Neural progenitor cell (in vitro differentiated cells): ENCODE measurements at regions not wholly inside any gene's neighbourhood (a gene's known extent, or its start where the extent isn't known, plus 50 kb on each side); places are given as distances from the start of the nearest gene placed in this dataset.
A peak's percentile ranks its signal among the peaks of the same experiment; 100 is the strongest.

Experiments used
- DNase-seq: peaks from one replicate; pipeline ENCODE4 v3.0.0-alpha.2; 2016; ENCODE audit warnings: low spot score
- H2AFZ ChIP-seq: fragments of 200-600 bp; sonication (generic); replicated peaks from 2 replicates; pipeline ENCODE4 v1.6.1; 2016; ENCODE audit warnings: antibody characterized with exemption
- H3F3A ChIP-seq: fragments of 200-600 bp; sonication (generic); 2 replicates; pipeline ENCODE4 v1.6.1; 2016; ENCODE audit warnings: antibody characterized with exemption, low read depth
- H3K27ac ChIP-seq: fragments of 200-600 bp; sonication (generic); 2 replicates; pipeline ENCODE4 v1.5.1; 2016; ENCODE audit warnings: mild to moderate bottlenecking
- H3K27me3 ChIP-seq: fragments of 200-600 bp; sonication (generic); 2 replicates; pipeline ENCODE4 v1.6.1; 2016; ENCODE audit warnings: mild to moderate bottlenecking, moderate library complexity
- H3K36me3 ChIP-seq: fragments of 200-600 bp; sonication (generic); 2 replicates; pipeline ENCODE4 v1.5.1; 2016
- H3K4me1 ChIP-seq: fragments of 200-600 bp; sonication (generic); 2 replicates; pipeline ENCODE4 v1.6.1; 2016; ENCODE audit warnings: mixed run types
- H3K4me2 ChIP-seq: fragments of 200-600 bp; sonication (generic); 2 replicates; pipeline ENCODE4 v1.6.1; 2016
- H3K4me3 ChIP-seq: fragments of 200-600 bp; sonication (generic); 2 replicates; pipeline ENCODE4 v1.5.1; 2016
- H3K79me2 ChIP-seq: fragments of 200-600 bp; sonication (generic); 2 replicates; pipeline ENCODE4 v1.6.1; 2016; ENCODE audit warnings: low read depth
- H3K9ac ChIP-seq: fragments of 200-600 bp; sonication (generic); 2 replicates; pipeline ENCODE4 v1.6.1; 2016
- H3K9me3 ChIP-seq: fragments of 200-600 bp; sonication (generic); 2 replicates; pipeline ENCODE4 v1.5.1; 2016; ENCODE audit warnings: low read depth
- H4K20me1 ChIP-seq: fragments of 200-600 bp; sonication (generic); 2 replicates; pipeline ENCODE4 v1.6.1; 2016; ENCODE audit warnings: low read depth
- H3K27ac Mint-ChIP-seq: 3 replicates; pipeline ENCODE4 v1.8.0; 2021; ENCODE audit warnings: mixed read lengths
- H3K27me3 Mint-ChIP-seq: 2 replicates; pipeline ENCODE4 v1.8.0; 2022; ENCODE audit warnings: low read depth, mild to moderate bottlenecking, inconsistent platforms, moderate library complexity, mixed read lengths; ENCODE audit not compliant: insufficient read depth
- H3K36me3 Mint-ChIP-seq: 3 replicates; pipeline ENCODE4 v1.8.0; 2021; ENCODE audit warnings: mixed read lengths
- H3K4me1 Mint-ChIP-seq: 3 replicates; pipeline ENCODE4 v1.8.0; 2021; ENCODE audit warnings: mixed read lengths
- H3K4me3 Mint-ChIP-seq: 3 replicates; pipeline ENCODE4 v1.8.0; 2021; ENCODE audit warnings: mild to moderate bottlenecking, moderate library complexity, mixed read lengths
- H3K9me3 Mint-ChIP-seq: 3 replicates; pipeline ENCODE4 v1.8.0; 2020; ENCODE audit warnings: mixed read lengths
- EZH2 ChIP-seq: fragments of 200-600 bp; sonication (generic); IDR thresholded peaks from 2 replicates; pipeline ENCODE4 v1.6.1; 2017; ENCODE audit warnings: antibody characterized with exemption, mild to moderate bottlenecking, moderate library complexity
- EZH2phosphoT487 ChIP-seq: fragments of 200-600 bp; sonication (generic); IDR thresholded peaks from 2 replicates; pipeline ENCODE4 v1.6.1; 2017; ENCODE audit warnings: antibody characterized with exemption
- TF ChIP-seq, protein P1 (sequence below): fragments of 200-600 bp; sonication (generic); IDR thresholded peaks from 2 replicates; pipeline ENCODE4 v1.5.1; 2017; ENCODE audit warnings: antibody characterized with exemption, mild to moderate bottlenecking

DNA sequence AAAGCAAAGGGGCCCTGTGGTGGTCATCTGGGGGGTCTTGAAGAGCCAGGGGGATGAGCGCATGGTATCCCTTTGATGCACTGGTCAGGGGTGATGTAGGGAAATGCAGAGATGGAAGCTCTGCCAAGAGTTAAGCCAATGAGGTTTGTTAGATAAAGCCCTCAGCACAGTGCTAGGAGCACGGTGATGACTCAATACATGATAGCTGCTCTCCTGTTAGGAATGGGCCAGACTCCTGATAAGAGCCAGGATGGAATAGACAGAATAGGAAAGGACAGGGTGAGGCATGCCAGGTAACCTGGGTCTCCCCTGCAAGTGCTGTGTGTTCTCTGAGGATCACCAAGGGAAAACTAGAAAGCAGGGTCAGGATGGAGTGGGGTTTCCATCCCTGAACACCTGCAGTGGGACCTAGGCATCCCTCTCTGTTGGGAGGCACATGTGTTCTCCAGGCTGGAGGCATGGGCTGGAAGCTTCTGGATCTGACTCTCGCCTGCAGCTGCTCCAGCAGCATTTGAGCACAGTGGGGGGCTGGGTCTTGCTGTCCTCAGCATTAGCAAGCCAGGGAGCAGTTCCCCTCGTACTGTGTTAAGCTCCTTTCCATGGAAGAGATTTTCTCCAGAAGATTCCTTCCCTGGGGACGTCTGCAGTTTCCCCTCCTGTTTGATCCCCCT lies 71.8 kb upstream of the TIAM2 start:
- Mint-ChIP-seq H3K27ac (peak overlapping the region; percentile 46), H3K4me1 (peaks cover 18% of the 10 kb centered on the region), H3K9me3 (no peaks in the 10 kb centered on the region), H3K27me3 (peaks cover 5% of the 10 kb centered on the region), H3K4me3 (no peak overlapping the region), H3K36me3 (no peaks in the 10 kb centered on the region)
- DNase-seq, result peak; percentile 43
- no peak overlapping the region for H2AFZ ChIP-seq
- no peak for TF ChIP-seq EZH2
- TF ChIP-seq, protein P1, sequence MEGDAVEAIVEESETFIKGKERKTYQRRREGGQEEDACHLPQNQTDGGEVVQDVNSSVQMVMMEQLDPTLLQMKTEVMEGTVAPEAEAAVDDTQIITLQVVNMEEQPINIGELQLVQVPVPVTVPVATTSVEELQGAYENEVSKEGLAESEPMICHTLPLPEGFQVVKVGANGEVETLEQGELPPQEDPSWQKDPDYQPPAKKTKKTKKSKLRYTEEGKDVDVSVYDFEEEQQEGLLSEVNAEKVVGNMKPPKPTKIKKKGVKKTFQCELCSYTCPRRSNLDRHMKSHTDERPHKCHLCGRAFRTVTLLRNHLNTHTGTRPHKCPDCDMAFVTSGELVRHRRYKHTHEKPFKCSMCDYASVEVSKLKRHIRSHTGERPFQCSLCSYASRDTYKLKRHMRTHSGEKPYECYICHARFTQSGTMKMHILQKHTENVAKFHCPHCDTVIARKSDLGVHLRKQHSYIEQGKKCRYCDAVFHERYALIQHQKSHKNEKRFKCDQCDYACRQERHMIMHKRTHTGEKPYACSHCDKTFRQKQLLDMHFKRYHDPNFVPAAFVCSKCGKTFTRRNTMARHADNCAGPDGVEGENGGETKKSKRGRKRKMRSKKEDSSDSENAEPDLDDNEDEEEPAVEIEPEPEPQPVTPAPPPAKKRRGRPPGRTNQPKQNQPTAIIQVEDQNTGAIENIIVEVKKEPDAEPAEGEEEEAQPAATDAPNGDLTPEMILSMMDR, result no peak
- no peak for TF ChIP-seq EZH2phosphoT487
- H4K20me1 ChIP-seq, result no peaks in the 10 kb centered on the region
- H3K27me3 ChIP-seq, result no peaks in the 10 kb centered on the region
- H3K4me1 ChIP-seq, result peaks cover 3% of the 10 kb centered on the region
- no peaks in the 10 kb centered on the region for H3K79me2 ChIP-seq
- no peak overlapping the region for H3K9ac ChIP-seq
- no peak overlapping the region for H3K4me3 ChIP-seq
- no peaks in the 10 kb centered on the region for H3F3A ChIP-seq
- H3K27ac ChIP-seq, result no peak overlapping the region
- H3K36me3 ChIP-seq, result no peaks in the 10 kb centered on the region
- H3K4me2 ChIP-seq, result no peak overlapping the region
- no peaks in the 10 kb centered on the region for H3K9me3 ChIP-seq

DNA sequence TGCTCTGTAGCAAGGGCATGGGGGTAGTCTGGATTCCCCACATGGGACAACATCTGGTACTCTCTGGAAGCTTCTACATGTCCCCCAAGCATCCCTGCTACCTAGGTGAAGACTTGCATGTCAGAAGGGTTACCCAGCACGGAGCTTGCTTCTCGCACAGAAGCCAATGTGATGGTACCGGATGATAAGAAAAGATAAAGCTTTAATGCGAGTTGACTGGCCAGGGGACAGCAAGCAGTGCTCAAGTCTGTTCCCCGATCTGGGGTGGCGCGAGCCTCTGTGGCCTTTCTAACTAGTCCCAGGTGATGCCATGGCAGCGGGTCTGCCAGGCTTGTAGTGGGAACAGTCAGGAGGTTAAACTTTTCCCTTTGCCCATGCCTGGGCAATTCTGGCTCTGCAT lies 70.0 kb upstream of the TIAM2 start:
- H3K36me3 ChIP-seq, result no peaks in the 10 kb centered on the region
- H3K4me1 ChIP-seq, result peaks cover 5% of the 10 kb centered on the region
- no peak overlapping the region for H3K4me2 ChIP-seq
- H3K79me2 ChIP-seq, result no peaks in the 10 kb centered on the region
- Mint-ChIP-seq H3K4me1 (peaks cover 23% of the 10 kb centered on the region), H3K27ac (no peak overlapping the region), H3K9me3 (no peaks in the 10 kb centered on the region), H3K27me3 (peaks cover 5% of the 10 kb centered on the region), H3K4me3 (no peak overlapping the region), H3K36me3 (no peaks in the 10 kb centered on the region)
- H3K9me3 ChIP-seq, result no peaks in the 10 kb centered on the region
- peaks cover 7% of the 10 kb centered on the region for H3F3A ChIP-seq
- no peaks in the 10 kb centered on the region for H3K27me3 ChIP-seq
- no peak overlapping the region for H3K27ac ChIP-seq
- no peak overlapping the region for H2AFZ ChIP-seq
- H3K4me3 ChIP-seq, result no peak overlapping the region
- H4K20me1 ChIP-seq, result peaks cover 6% of the 10 kb centered on the region
- H3K9ac ChIP-seq, result no peak overlapping the region
- DNase-seq, result no peak
- no peak for TF ChIP-seq EZH2phosphoT487
- TF ChIP-seq, protein P1, result no peak

GRCh38 chr6:154926366-154926765 lies 68.7 kb upstream of the TIAM2 start:
- Mint-ChIP-seq H3K4me1 (peaks cover 32% of the 10 kb centered on the region), H3K27ac (no peak overlapping the region), H3K27me3 (peaks cover 4% of the 10 kb centered on the region), H3K4me3 (no peak overlapping the region), H3K36me3 (no peaks in the 10 kb centered on the region), H3K9me3 (no peaks in the 10 kb centered on the region)
- H3K79me2 ChIP-seq, result no peaks in the 10 kb centered on the region
- no peaks in the 10 kb centered on the region for H3K9me3 ChIP-seq
- H3K36me3 ChIP-seq, result no peaks in the 10 kb centered on the region
- H3K4me1 ChIP-seq, result peaks cover 15% of the 10 kb centered on the region
- peaks cover 18% of the 10 kb centered on the region for H4K20me1 ChIP-seq
- no peak overlapping the region for H2AFZ ChIP-seq
- H3K4me3 ChIP-seq, result no peak overlapping the region
- TF ChIP-seq, protein P1, result no peak
- TF ChIP-seq EZH2phosphoT487, result no peak
- peaks cover 19% of the 10 kb centered on the region for H3F3A ChIP-seq
- H3K27me3 ChIP-seq, result no peaks in the 10 kb centered on the region
- DNase-seq, result no peak
- H3K27ac ChIP-seq, result no peak overlapping the region
- no peak overlapping the region for H3K4me2 ChIP-seq
- no peak overlapping the region for H3K9ac ChIP-seq
